Smooth muscle cell (in vitro differentiated cells): ENCODE measurements at regions not wholly inside any gene's neighbourhood (a gene's known extent, or its start where the extent isn't known, plus 50 kb on each side); places are given as distances from the start of the nearest gene placed in this dataset.
A peak's percentile ranks its signal among the peaks of the same experiment; 100 is the strongest.

Experiments used
- DNase-seq: peaks from one replicate; lab custom pipeline; 2025; ENCODE audit not compliant: unreplicated experiment; lab: John Stamatoyannopoulos, UW
- H2AFZ ChIP-seq: fragments of 200-600 bp; sonication (generic); 2 replicates; pipeline ENCODE4 v1.6.0; 2016; ENCODE audit warnings: antibody characterized with exemption, low read depth, mild to moderate bottlenecking
- H3F3A ChIP-seq: fragments of 200-600 bp; sonication (generic); 2 replicates; pipeline ENCODE4 v1.6.0; 2017; ENCODE audit warnings: antibody characterized with exemption, low read depth
- H3K27ac ChIP-seq: fragments of 200-600 bp; sonication (generic); 2 replicates; pipeline ENCODE4 v1.5.1; 2016; ENCODE audit warnings: low read depth, mild to moderate bottlenecking
- H3K27me3 ChIP-seq: fragments of 200-600 bp; sonication (generic); 2 replicates; pipeline ENCODE4 v1.6.1; 2016; ENCODE audit warnings: low read depth, mild to moderate bottlenecking
- H3K36me3 ChIP-seq: fragments of 200-600 bp; sonication (generic); 2 replicates; pipeline ENCODE4 v1.5.1; 2016; ENCODE audit warnings: low read depth
- H3K4me1 ChIP-seq: fragments of 200-600 bp; sonication (generic); 2 replicates; pipeline ENCODE4 v1.5.1; 2016; ENCODE audit warnings: low read depth
- H3K4me2 ChIP-seq: fragments of 200-600 bp; sonication (generic); 2 replicates; pipeline ENCODE4 v1.6.0; 2016; ENCODE audit warnings: mild to moderate bottlenecking
- H3K4me3 ChIP-seq: fragments of 200-600 bp; sonication (generic); 2 replicates; pipeline ENCODE4 v1.5.1; 2016; ENCODE audit warnings: mild to moderate bottlenecking
- H3K79me2 ChIP-seq: fragments of 200-600 bp; sonication (generic); 2 replicates; pipeline ENCODE4 v1.6.0; 2016; ENCODE audit warnings: low read depth, mild to moderate bottlenecking
- H3K9ac ChIP-seq: fragments of 200-600 bp; sonication (generic); 2 replicates; pipeline ENCODE4 v1.6.0; 2016; ENCODE audit warnings: low read depth
- H3K9me3 ChIP-seq: fragments of 200-600 bp; sonication (generic); replicated peaks from 2 replicates; pipeline ENCODE4 v1.5.1; 2016; ENCODE audit warnings: low read depth
- H4K20me1 ChIP-seq: fragments of 200-600 bp; sonication (generic); 2 replicates; pipeline ENCODE4 v1.6.0; 2016; ENCODE audit warnings: low read depth
- WGBS: methylation state at CpG from one replicate; pipeline ENCODE4 v1.1.7; 2016; ENCODE audit warnings: low lambda C conversion rate; 5-methylcytosine and 5-hydroxymethylcytosine counted together
- TF ChIP-seq, protein P1 (sequence below): fragments of 200-600 bp; sonication (generic); IDR thresholded peaks from 2 replicates; pipeline ENCODE4 v1.5.1; 2017; ENCODE audit warnings: borderline replicate concordance, mild to moderate bottlenecking, antibody characterized with exemption; ENCODE audit not compliant: insufficient read depth, poor library complexity, severe bottlenecking

DNA sequence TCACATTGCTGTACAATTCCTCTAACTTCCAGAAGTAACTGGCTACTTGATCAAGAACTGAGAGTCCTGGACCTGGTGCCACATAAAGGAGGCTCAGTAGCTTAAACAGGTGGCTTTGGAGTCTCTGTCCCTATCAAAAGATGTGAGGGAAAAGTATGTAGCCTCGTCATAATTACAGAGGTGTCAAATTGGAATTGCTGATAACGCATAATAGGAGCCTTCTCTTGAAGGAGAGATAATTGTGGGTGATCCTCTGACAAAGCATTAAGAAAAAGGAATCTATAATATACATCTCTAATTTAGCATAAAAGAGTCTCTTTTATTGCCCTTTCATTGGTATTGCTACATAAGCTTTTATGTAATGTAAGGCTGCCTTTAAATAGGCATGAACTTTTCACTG, 1246.4 kb upstream of the CDH9 start:
- no peak overlapping the region for H3K9ac ChIP-seq
- DNase-seq = no peak
- H2AFZ ChIP-seq = no peak overlapping the region
- H3K79me2 ChIP-seq = no peaks in the 10 kb centered on the region
- 80% methylated on average over 2 of the region's 2 CpGs for WGBS
- H3F3A ChIP-seq = no peaks in the 10 kb centered on the region
- no peak overlapping the region for H3K4me3 ChIP-seq
- TF ChIP-seq, protein P1, sequence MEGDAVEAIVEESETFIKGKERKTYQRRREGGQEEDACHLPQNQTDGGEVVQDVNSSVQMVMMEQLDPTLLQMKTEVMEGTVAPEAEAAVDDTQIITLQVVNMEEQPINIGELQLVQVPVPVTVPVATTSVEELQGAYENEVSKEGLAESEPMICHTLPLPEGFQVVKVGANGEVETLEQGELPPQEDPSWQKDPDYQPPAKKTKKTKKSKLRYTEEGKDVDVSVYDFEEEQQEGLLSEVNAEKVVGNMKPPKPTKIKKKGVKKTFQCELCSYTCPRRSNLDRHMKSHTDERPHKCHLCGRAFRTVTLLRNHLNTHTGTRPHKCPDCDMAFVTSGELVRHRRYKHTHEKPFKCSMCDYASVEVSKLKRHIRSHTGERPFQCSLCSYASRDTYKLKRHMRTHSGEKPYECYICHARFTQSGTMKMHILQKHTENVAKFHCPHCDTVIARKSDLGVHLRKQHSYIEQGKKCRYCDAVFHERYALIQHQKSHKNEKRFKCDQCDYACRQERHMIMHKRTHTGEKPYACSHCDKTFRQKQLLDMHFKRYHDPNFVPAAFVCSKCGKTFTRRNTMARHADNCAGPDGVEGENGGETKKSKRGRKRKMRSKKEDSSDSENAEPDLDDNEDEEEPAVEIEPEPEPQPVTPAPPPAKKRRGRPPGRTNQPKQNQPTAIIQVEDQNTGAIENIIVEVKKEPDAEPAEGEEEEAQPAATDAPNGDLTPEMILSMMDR = no peak
- no peaks in the 10 kb centered on the region for H3K9me3 ChIP-seq
- H3K27ac ChIP-seq = no peak overlapping the region
- no peaks in the 10 kb centered on the region for H3K4me1 ChIP-seq
- H3K4me2 ChIP-seq = no peak overlapping the region
- H3K27me3 ChIP-seq = no peaks in the 10 kb centered on the region
- no peaks in the 10 kb centered on the region for H3K36me3 ChIP-seq
- H4K20me1 ChIP-seq = no peaks in the 10 kb centered on the region

DNA sequence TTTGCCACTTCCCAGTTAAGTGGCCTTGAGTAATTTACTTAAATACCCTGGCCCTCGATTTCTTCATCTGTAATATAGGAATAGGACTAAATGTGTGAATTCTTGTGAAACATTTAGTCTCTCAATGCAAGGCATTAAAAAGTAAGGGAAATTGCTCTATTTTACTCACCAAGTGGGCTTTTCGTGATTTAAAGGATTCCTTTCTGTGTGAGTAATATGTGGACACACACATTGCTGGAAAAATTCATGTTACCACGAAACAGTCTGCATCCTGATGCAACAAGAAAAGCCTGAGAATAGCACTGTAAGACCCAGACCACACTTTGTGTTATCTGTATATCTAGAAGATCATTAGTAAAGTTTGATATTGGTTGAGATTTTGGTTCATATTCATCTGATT, 1243.0 kb upstream of the CDH9 start:
- H3K9me3 ChIP-seq = no peaks in the 10 kb centered on the region
- H3K9ac ChIP-seq = no peak overlapping the region
- H3K27ac ChIP-seq = peak overlapping the region; percentile 49
- DNase-seq = no peak
- TF ChIP-seq, protein P1 = no peak
- peak overlapping the region; percentile 54 for H3K4me2 ChIP-seq
- no peaks in the 10 kb centered on the region for H3K36me3 ChIP-seq
- no peaks in the 10 kb centered on the region for H3F3A ChIP-seq
- WGBS = 11% methylated on average over 3 of the region's 3 CpGs
- H3K27me3 ChIP-seq = no peaks in the 10 kb centered on the region
- no peaks in the 10 kb centered on the region for H4K20me1 ChIP-seq
- no peak overlapping the region for H2AFZ ChIP-seq
- no peak overlapping the region for H3K4me3 ChIP-seq
- no peaks in the 10 kb centered on the region for H3K79me2 ChIP-seq
- H3K4me1 ChIP-seq = no peaks in the 10 kb centered on the region

DNA sequence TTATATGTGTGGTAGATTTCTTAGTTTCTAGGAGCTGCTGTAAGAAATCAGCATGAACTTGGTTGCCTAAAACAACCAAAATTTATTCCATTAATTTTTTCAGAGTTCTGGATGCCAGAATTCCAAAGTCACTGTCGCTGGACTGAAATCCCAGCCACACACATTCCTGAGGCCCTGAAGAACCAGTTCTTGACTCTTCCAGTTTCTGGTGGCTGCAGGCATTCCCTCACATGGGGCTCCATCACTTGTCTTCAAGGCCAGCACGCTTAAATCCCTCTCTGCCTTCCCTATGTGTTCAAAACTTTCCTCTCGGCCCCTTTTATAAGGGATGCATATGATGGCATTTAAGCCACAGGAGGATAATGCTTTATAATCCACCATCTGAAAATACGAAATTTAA, 1237.5 kb upstream of the CDH9 start:
- no peaks in the 10 kb centered on the region for H3K9me3 ChIP-seq
- no peak overlapping the region for H3K9ac ChIP-seq
- H3K36me3 ChIP-seq = no peaks in the 10 kb centered on the region
- no peak overlapping the region for H3K4me3 ChIP-seq
- no peak overlapping the region for H3K4me2 ChIP-seq
- no peaks in the 10 kb centered on the region for H4K20me1 ChIP-seq
- TF ChIP-seq, protein P1 = no peak
- H3K27me3 ChIP-seq = no peaks in the 10 kb centered on the region
- no peaks in the 10 kb centered on the region for H3K4me1 ChIP-seq
- WGBS = 75% methylated on average over 4 of the region's 4 CpGs
- no peaks in the 10 kb centered on the region for H3K79me2 ChIP-seq
- H2AFZ ChIP-seq = no peak overlapping the region
- DNase-seq = no peak
- H3K27ac ChIP-seq = no peak overlapping the region
- H3F3A ChIP-seq = no peaks in the 10 kb centered on the region

DNA sequence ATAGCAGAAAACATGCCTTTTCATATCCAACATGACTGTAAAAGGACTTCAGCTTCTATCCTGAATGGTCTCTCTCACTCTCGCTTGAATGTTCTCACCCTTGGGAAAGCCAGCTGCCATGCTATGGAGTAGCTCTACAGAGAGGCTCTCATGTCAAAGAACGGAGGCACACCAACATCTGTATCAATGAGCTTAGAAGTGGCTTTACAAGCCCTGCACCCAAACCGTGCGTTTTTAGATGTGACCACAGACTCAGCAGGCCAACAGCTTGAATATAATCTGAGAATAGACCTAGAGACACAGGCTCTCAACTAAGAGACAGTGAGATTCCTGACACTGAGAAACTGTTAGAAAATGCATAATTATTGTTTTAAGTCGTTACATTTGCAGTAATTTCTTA, 1231.6 kb upstream of the CDH9 start:
- Histone ChIP-seq H3K27ac (no peak overlapping the region), H3F3A (no peaks in the 10 kb centered on the region), H2AFZ (no peak overlapping the region), H3K4me1 (no peaks in the 10 kb centered on the region), H3K27me3 (no peaks in the 10 kb centered on the region), H3K9ac (no peak overlapping the region), H3K4me2 (no peak overlapping the region), H3K4me3 (no peak overlapping the region), H3K9me3 (no peaks in the 10 kb centered on the region), H4K20me1 (no peaks in the 10 kb centered on the region), H3K79me2 (no peaks in the 10 kb centered on the region), H3K36me3 (no peaks in the 10 kb centered on the region)
- no peak for DNase-seq
- 85% methylated on average over 5 of the region's 5 CpGs for WGBS
- TF ChIP-seq, protein P1 = no peak
